Activated CD4-positive, CD25-positive, alpha-beta regulatory T cell treated with anti-CD3 and anti-CD28 coated beads, Interleukin-2, amount 50 U/mL, for 72 hours (primary cell): ENCODE measurements at regions not wholly inside any gene's neighbourhood (a gene's known extent, or its start where the extent isn't known, plus 50 kb on each side); places are given as distances from the start of the nearest gene placed in this dataset.

ENCODE experiments used
- DNase-seq: peaks from one replicate; pipeline ENCODE4 v3.0.0; 2021

DNA sequence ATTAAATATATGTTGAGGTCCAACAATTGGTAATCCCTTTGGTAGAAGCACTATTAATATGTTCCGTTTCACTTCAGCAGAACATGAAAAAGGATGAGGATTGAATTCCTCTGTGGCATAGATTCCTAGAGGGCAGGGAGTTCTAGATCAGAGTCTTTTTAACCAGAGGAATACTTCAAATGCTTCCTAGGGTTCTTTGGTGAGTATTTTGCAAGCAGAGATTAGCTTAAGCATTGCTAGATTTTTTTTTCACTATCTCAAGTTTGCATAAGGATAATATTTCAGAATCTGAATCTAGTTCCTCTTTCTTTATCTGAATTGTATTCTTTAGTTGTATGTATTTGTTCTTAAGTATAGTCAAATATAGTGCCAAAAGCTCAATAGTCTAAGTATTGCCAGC is 116.6 kb upstream of the ADAMTSL1 start:
- no peak for DNase-seq

DNA sequence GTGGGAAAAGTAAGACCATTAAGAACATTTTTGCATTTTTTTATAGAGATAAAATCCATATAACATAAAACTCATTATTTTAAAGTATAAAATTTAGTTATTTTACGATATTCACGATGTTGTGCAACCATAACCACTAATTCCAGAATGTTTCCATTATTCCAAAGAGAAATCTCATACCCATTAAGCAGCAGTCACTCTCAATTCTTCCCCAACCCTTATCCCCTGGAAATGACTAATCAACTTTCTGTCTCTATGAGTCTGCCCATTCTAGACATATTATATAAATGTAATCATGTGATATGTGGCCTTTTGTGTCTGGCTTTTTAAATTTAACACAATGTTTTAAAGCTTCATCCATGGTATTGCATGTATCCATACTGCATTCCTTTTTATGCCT is 115.6 kb upstream of the ADAMTSL1 start:
- DNase-seq = no peak

DNA sequence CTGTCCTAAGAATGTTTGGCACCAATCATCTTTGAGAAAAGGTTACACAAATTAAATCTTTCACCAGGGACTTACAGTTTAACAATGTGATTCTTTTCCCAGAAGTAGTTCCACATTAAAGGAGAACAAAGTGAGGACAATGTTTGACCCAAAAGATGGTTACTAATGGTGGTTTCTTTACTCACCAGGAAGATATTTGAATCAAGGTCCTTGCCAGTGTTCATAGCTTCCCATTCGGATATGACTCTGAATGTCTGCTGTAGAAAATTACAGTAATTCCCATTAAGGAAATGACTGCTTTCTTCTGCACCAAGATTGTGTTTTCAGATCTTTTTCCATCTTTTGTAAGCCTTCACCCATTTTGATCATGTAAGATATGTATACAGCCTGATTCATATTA is 114.6 kb upstream of the ADAMTSL1 start:
- no peak for DNase-seq

DNA sequence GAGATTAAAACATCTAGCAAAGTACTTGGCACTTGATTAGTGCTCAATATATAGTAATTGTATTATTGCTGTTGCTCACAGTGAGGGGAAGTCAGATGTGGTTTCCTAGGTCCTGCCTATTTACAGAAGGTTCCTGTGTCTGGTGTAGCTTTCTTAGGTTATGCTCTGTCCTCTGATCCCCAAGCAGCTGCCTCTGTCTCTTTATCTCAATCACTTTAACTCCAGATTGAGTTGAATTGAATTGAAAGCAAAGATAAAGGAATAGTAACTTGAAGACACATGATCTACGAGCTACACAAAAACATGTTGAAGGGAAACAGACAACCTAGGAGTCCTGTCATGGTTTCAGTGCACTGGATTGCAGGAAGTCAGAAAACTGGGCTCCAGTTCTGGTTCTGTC is 113.9 kb upstream of the ADAMTSL1 start:
- no peak for DNase-seq

GRCh38 chr9:18361646-18362045 is 112.3 kb upstream of the ADAMTSL1 start:
- DNase-seq = no peak

DNA sequence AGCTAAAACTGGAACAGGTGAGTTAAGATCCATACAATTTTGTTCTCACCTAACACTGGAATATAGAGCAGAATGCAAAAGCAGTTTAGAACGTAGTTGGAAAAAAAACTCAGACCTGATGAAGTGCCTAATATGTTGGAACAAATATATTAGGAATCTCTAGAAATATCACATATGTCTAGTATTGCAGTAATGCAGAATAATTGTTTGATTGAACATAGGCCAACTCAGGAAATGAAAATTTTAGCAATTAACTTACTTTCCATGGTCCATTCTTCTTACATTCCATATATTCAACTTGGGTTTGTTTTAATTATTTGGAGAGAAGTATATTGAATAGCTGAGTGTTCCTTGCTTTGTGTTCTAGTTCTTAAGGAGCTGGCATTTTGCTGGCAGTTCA is 111.8 kb upstream of the ADAMTSL1 start:
- no peak for DNase-seq

DNA sequence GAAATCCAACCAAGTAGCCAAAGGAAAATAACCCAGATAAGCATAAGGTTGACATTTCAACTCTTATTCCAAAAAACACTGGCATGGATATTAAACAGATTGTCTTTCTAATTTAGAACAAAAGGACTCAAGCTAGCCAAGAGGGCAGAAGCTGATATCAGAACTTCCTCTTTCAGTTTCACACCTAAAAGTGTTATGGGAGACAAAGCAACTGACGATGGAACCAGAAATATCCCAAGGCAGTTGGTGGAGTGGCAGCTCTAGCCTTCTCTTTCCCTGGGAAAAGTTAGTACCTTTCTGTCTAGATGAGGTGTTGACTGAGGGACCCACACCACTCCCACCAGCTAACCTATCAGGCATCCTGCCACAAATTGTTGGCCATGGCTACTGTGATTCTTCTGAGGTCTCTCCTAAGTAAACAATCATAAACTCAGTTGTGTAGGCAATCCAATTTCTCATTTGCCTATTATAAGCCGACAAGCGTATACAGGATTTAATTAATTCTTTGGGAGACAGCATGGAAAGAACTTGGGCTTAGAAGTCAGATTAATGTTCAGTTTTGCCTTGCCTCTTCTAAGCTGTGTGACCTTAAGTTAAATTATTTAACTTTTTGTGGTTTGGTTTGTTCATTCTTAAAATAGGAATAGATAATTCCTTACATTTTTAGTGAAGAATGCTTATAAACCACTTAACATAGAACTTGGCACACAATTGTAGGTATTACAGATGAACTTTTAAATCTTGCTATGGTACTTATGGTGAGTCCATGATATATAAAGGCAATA is 110.9 kb upstream of the ADAMTSL1 start:
- no peak for DNase-seq

- no peak for DNase-seq
Observed at GRCh38 chr9:18365651-18366050, 108.3 kb upstream of the ADAMTSL1 start.

GRCh38 chr9:18366184-18366583 is 107.8 kb upstream of the ADAMTSL1 start:
- DNase-seq = no peak

DNA sequence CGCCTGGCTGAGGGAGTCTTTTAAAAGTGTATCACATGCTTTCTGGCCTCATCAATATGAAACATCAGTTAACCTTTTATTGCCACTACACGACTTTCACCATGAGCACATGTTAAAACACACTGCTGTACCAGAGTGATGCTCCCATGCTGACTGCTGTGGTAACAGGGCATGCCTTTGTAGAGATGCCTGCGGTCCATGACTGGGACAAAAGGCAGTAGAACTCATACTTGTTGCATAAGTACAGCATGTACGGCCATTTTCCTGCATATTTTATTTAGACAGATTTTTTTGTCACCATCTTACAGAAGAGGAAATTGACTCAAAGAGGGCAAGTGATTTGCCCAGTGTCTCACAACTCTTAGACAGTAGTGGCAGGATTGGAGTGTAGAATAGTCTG is 105.7 kb upstream of the ADAMTSL1 start:
- no peak for DNase-seq

DNA sequence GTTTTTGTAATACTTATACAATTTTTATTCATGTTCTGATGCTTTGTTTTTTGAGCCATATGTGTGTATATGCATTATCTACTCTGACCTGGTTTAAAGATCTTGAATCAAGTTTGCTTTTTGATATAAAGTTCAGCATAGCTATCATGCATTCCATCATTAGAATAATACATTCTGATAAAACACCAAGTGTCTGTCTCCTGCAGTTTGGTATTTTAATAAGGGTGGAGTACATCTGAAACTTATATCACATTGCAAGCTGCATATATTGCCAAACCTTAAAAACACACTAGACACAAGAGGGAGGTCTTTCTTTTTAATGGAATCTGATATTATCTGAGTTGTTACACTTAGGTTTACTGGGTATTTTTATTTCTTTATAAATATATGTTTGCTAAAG is 102.8 kb upstream of the ADAMTSL1 start:
- no peak for DNase-seq

GRCh38 chr9:18371621-18372020 is 102.3 kb upstream of the ADAMTSL1 start:
- DNase-seq = no peak

GRCh38 chr9:18379073-18379811 is 94.7 kb upstream of the ADAMTSL1 start:
- DNase-seq = no peak

DNA sequence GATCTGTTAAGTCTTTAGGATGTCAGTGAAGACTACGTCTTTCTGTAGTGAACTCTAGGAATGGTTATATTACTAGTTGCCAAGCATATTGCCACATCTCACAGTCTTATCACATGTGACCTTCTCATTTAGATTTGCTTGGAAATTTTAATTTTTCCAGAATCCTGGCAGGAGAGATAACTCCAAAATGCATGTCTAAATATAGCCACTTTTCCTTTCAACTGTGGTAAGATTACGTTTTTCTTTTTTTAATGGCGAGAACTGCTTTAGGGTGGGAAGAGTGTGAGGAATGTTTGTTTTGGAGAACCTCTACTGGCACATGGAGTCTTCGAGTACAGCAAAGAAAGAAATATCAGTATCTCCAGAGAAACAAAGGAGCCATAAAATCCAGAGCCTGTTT is 91.7 kb upstream of the ADAMTSL1 start:
- DNase-seq = no peak

DNA sequence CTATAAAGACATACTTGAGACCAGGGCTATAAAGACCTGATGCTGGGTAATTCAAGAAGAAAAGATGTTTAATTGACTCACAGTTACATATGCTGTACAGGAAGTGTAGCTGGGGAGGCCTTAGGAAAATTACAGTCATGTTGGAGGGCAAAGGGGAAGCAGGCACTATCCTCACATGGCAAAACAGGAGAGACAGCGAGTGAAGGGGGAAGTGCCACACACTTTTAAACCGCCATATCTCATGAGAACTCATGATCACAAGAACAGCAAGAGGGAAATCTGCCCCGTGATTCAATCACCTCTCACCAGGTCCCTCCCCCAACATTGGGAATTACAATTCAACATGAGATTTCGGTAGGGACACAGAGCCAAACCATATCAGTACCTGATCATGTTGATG is 89.9 kb upstream of the ADAMTSL1 start:
- DNase-seq = no peak

GRCh38 chr9:18385696-18386490 is 88.1 kb upstream of the ADAMTSL1 start:
- DNase-seq = no peak

DNA sequence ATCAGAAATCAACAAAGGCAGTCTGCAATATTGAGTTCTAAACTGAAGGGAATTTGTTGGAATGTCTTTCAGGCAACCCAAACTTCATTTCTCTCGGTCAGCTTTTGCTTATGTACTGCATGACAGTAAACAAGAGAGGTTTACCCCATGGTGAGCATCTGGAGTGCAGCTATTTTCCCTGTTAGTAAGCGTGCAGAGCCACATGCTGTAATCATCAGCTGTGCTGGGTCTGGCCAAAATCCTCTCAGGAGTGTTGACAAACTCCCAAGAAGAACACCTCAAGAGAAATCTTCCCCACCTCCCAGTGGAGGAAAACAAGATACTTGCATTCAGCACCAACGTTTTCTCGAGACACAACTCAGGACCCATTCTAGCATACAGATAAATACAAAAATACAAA is 83.6 kb upstream of the ADAMTSL1 start:
- no peak for DNase-seq

GRCh38 chr9:18393340-18394130 is 80.4 kb upstream of the ADAMTSL1 start:
- no peak for DNase-seq

DNA sequence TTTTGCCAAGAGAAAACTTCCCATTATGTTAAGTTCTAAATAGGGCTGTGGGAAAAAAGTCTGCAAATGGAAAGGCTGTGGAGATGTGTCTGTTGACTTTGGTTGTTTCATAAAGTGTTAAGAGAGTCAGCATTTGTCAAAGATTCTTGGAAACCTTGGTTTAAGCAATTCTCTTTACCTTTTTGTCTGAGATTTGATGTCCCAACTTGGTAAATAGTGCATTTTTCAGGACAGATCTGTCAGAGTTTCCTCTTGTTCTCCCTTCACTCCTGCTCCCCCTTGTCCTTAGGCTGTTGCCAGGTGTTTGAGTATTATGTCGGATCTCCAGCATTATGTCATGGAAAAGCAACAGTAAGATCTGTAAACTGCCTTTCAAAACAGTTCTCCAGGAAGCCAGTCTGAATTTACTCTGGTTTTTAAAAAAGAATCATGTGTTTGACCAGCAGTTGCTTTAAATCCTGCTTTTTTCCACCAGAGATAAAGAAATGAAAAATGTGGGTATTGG is 79.1 kb upstream of the ADAMTSL1 start:
- no peak for DNase-seq

GRCh38 chr9:18396102-18396728 is 77.7 kb upstream of the ADAMTSL1 start:
- DNase-seq = no peak

GRCh38 chr9:18397076-18397475 is 76.9 kb upstream of the ADAMTSL1 start:
- DNase-seq = no peak

- no peak for DNase-seq
Observed at GRCh38 chr9:18398038-18398437, 75.9 kb upstream of the ADAMTSL1 start.
